Ectodermal cell (in vitro differentiated cells): ENCODE measurements at regions not wholly inside any gene's neighbourhood (a gene's known extent, or its start where the extent isn't known, plus 50 kb on each side); places are given as distances from the start of the nearest gene placed in this dataset.

Source experiments
- H3K27ac ChIP-seq: 2 replicates; pipeline ENCODE4 v1.7.0; 2013; ENCODE audit warnings: mild to moderate bottlenecking, low read depth, low read length; ENCODE audit not compliant: insufficient read depth, poor library complexity, severe bottlenecking
- H3K27me3 ChIP-seq: 2 replicates; pipeline ENCODE4 v1.7.0; 2013; ENCODE audit warnings: mild to moderate bottlenecking, low read length; ENCODE audit not compliant: insufficient read depth, control insufficient read depth, poor library complexity, severe bottlenecking
- H3K36me3 ChIP-seq: one replicate; pipeline ENCODE4 v1.7.0; 2013; ENCODE audit warnings: low read length; ENCODE audit not compliant: control insufficient read depth, insufficient read depth
- H3K4me1 ChIP-seq: one replicate; pipeline ENCODE4 v1.7.0; 2013; ENCODE audit warnings: low read length; ENCODE audit not compliant: control insufficient read depth, insufficient read depth
- H3K4me3 ChIP-seq: 2 replicates; pipeline ENCODE4 v1.7.0; 2013; ENCODE audit warnings: low read depth, low read length, control low read depth; ENCODE audit not compliant: insufficient read depth
- H3K9me3 ChIP-seq: 2 replicates; pipeline ENCODE4 v1.7.0; 2013; ENCODE audit warnings: mild to moderate bottlenecking, low read length, moderate library complexity; ENCODE audit not compliant: control insufficient read depth
- WGBS, 2 experiments: methylation state at CpG; one replicate each; pipeline ENCODE4 v1.1.7; 2013; ENCODE audit warnings: missing lambda C conversion rate in 2 of 2; 5-methylcytosine and 5-hydroxymethylcytosine counted together

DNA sequence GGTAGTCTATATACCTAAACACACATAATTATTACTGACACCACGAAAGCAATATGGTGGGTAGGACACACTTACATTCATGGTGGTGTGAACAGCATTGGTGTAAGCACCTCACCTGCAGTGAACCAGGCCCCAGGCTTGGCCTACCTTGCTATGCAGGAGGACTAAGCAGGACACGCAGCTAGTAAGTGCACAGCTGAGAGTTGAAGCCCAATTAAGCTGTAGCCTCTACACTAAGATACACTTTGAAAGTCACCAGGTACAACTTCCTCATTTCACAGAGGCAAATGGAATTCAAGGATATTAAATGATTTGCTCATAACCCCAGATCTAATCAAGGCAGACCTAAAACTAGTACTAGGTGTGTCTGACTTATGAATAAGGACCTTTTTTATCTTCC lies 145.8 kb upstream of the PAPPA start:
- Histone ChIP-seq H3K4me3 (no peak overlapping the region), H3K27ac (no peak overlapping the region), H3K9me3 (no peaks in the 10 kb centered on the region), H3K4me1 (no peaks in the 10 kb centered on the region), H3K36me3 (no peaks in the 10 kb centered on the region), H3K27me3 (no peaks in the 10 kb centered on the region)
- WGBS, 2 experiments, result 90 to 92% methylated on average over 2 of the region's 2 CpGs

DNA sequence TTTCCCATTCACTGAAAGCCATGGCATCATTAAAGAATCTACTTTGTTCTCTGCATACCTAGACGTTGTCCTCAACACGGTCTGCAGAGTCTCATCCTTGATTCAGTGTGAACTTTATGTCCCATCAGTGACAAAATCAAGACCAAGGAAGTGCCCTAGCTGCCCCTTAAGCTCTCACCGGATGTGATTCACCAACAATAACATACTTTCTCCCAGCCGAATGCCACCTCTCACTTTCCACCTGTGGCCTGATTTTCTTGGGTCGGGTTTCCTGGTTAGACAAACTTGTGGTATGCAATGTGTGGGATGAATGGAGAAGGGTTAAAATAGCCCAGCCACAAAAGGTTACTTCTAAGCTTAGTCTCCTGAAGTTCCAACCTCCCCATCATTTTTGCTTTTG lies 145.3 kb upstream of the PAPPA start:
- H3K9me3 ChIP-seq, result no peaks in the 10 kb centered on the region
- 87 to 92% methylated on average over 4 to 5 of the region's 5 CpGs for WGBS, 2 experiments
- H3K4me3 ChIP-seq, result no peak overlapping the region
- H3K27ac ChIP-seq, result no peak overlapping the region
- H3K36me3 ChIP-seq, result no peaks in the 10 kb centered on the region
- H3K4me1 ChIP-seq, result no peaks in the 10 kb centered on the region
- no peaks in the 10 kb centered on the region for H3K27me3 ChIP-seq

DNA sequence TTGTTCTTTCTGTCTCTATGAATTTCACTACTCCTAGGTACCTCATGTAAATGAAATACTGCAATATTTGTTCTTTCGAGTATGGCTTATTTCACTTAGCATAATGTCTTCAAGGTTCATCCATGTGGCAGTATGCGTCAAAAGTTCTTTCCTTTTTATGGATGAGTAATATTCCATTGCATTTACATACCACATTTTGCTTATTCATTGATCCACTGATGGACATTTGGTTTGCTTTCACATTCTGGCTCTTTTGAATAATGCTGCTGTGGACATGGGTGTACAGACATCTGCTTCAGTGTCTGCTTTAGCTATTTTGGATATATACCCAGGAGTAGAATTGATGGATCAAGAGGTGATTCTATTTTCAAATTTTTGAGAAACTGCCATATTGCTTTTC lies 144.2 kb upstream of the PAPPA start:
- Histone ChIP-seq H3K9me3 (no peaks in the 10 kb centered on the region), H3K36me3 (no peaks in the 10 kb centered on the region), H3K27me3 (no peaks in the 10 kb centered on the region), H3K4me3 (no peak overlapping the region), H3K4me1 (no peaks in the 10 kb centered on the region), H3K27ac (no peak overlapping the region)
- WGBS, 2 experiments, result 100% methylated on average over 2 of the region's 2 CpGs

DNA sequence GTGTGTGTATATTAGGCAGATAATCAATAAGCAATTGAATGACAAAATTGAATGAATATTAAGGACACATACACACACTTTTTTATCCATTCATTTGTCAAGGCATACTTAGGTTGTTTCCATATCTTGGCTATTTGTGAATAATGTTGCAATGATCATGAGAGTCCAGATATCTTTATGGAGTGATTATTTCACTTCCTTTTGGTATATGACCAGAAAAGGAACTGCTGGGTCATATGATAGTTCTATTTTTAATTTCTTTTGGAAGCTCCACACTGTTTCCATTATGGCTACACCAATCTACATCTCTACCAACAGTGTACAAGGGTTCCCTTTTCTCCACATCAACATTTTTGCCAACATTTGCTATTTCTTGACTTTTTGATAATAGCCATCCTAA lies 137.7 kb upstream of the PAPPA start:
- Histone ChIP-seq H3K36me3 (no peaks in the 10 kb centered on the region), H3K27me3 (no peaks in the 10 kb centered on the region), H3K27ac (no peak overlapping the region), H3K4me3 (no peak overlapping the region), H3K9me3 (no peaks in the 10 kb centered on the region), H3K4me1 (no peaks in the 10 kb centered on the region)

DNA sequence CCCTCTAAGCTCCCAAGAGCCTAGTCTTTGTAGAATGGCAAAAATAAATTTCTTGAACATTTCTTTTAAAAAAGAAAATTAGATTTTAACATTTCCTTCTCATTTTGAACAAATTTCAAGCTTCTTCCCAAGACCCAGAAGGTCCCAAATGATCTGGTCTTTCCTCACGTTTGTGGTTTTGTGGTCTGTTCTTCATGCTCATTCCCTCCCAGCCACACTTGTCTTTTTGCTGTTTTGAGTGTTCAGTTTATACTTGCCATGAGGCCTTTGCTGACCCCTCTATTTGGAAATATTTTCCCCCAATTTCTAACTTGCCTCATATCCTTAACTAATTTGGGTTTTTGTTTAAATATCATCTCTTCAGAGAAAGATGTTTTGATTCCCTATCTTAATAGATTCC lies 133.4 kb upstream of the PAPPA start:
- H3K4me1 ChIP-seq, result no peaks in the 10 kb centered on the region
- H3K4me3 ChIP-seq, result no peak overlapping the region
- no peaks in the 10 kb centered on the region for H3K36me3 ChIP-seq
- no peak overlapping the region for H3K27ac ChIP-seq
- H3K9me3 ChIP-seq, result no peaks in the 10 kb centered on the region
- no peaks in the 10 kb centered on the region for H3K27me3 ChIP-seq
- 88 to 100% methylated on average over 1 of the region's 1 CpG for WGBS, 2 experiments

DNA sequence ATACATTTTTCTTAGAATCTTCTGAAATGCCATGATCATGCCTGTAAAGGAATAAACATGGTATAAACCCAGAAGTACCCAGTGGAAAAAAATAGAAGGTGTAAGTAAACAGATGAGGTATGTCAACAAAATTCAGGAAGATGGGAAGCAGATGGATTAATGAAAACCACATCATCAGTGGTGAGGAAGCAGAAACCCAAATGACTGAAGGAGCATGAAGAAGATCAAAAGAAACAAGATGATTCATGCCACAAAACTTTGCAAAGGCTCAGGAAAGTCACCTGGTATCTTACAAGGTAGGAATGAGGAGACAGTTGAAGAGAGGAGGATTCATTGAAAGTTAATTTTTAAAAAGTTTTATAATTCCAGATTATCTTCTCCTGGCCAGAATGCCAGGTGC lies 132.8 kb upstream of the PAPPA start:
- Histone ChIP-seq H3K36me3 (no peaks in the 10 kb centered on the region), H3K27ac (no peak overlapping the region), H3K9me3 (no peaks in the 10 kb centered on the region), H3K27me3 (no peaks in the 10 kb centered on the region), H3K4me3 (no peak overlapping the region), H3K4me1 (no peaks in the 10 kb centered on the region)

DNA sequence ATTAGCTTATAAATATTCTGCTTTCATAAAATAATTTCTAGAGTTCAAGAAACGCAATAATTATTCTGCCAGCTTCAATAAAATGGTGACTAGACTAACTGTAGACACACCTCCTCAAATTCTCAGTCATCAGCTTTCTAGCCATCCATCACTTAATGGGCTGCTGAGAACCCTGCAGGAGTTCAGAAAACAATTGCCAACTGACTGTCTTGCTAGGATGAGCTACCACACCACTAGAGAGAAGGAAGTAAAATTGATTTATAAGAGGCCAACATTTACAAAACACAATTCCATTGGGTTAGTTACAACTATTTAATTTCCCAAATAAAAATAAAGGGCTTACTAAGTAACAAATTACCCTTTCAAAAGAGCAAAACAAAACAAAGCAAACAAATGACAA lies 126.5 kb upstream of the PAPPA start:
- H3K27me3 ChIP-seq, result no peaks in the 10 kb centered on the region
- H3K4me1 ChIP-seq, result no peaks in the 10 kb centered on the region
- no peaks in the 10 kb centered on the region for H3K9me3 ChIP-seq
- no peak overlapping the region for H3K27ac ChIP-seq
- 80 to 85% methylated on average over 1 of the region's 1 CpG for WGBS, 2 experiments
- no peak overlapping the region for H3K4me3 ChIP-seq
- H3K36me3 ChIP-seq, result no peaks in the 10 kb centered on the region

DNA sequence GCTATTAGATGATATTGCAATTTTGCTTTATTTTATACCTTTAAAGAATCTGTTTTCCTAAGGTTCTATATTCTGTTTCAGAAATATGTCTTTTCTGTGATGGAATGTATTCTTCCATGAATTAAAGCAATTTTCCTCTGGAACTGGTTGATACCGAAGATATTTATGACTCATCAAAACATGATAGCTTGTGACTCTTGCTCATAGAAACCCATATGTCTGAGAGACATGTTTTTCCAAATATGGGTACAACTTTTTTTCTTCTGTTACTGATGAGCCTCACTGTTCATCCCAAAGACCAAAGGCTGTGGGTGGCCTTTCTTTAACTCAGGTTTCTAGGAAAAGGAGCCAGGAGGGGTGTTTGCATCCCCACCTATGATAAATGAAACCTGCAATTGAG lies 126.1 kb upstream of the PAPPA start:
- Histone ChIP-seq H3K4me3 (no peak overlapping the region), H3K9me3 (no peaks in the 10 kb centered on the region), H3K27ac (no peak overlapping the region)

DNA sequence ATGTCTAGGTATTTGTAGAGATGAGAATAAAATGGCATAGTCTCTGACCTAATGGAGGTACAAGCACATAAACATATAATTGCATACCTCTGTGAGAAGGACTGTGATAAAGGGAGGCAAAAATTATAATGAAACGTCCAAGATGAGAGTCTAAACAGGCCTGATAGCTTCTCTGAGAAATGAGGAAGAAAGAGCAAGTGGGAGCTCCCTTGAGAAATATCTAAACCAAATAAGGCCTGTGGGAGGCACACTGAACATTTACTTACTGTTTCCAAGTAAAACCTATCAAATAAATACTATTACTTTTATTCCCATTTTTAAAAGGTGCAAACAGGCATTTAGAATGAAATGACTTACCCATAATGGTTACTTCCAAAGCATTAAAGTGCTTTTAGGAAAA lies 125.6 kb upstream of the PAPPA start:
- no peak overlapping the region for H3K4me3 ChIP-seq
- no peaks in the 10 kb centered on the region for H3K4me1 ChIP-seq
- 85 to 86% methylated on average over 1 of the region's 1 CpG for WGBS, 2 experiments

More for the DNA sequence above, 126.1 kb upstream of the PAPPA start:
- H3K4me1 ChIP-seq, result no peaks in the 10 kb centered on the region
- H3K36me3 ChIP-seq, result no peaks in the 10 kb centered on the region
- 82 to 93% methylated on average over 1 of the region's 1 CpG for WGBS, 2 experiments
- no peaks in the 10 kb centered on the region for H3K27me3 ChIP-seq

DNA sequence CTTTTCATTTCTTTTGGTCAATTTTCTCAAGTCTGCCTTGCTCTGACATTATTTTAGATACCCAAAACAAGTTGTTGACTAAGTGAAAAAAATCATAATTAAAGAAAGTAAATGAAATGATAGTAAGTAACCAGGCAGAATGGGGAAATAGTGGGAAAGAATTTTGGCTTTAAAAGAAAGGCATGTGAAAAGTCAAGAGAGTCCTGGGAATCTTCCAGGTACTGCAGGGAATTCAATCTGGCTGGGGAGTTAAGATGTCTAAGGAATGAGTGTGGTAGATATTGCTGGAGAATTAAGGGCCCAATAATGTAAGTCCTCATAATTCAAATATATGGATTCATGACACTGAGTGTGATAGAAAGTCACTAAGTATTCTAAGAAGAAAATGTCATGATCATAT lies 123.1 kb upstream of the PAPPA start:
- Histone ChIP-seq H3K36me3 (no peaks in the 10 kb centered on the region), H3K27me3 (no peaks in the 10 kb centered on the region), H3K4me3 (no peak overlapping the region), H3K4me1 (no peaks in the 10 kb centered on the region), H3K9me3 (no peaks in the 10 kb centered on the region), H3K27ac (no peak overlapping the region)

More for the DNA sequence above, 125.6 kb upstream of the PAPPA start:
- no peaks in the 10 kb centered on the region for H3K9me3 ChIP-seq
- H3K36me3 ChIP-seq, result no peaks in the 10 kb centered on the region
- no peaks in the 10 kb centered on the region for H3K27me3 ChIP-seq
- H3K27ac ChIP-seq, result no peak overlapping the region

DNA sequence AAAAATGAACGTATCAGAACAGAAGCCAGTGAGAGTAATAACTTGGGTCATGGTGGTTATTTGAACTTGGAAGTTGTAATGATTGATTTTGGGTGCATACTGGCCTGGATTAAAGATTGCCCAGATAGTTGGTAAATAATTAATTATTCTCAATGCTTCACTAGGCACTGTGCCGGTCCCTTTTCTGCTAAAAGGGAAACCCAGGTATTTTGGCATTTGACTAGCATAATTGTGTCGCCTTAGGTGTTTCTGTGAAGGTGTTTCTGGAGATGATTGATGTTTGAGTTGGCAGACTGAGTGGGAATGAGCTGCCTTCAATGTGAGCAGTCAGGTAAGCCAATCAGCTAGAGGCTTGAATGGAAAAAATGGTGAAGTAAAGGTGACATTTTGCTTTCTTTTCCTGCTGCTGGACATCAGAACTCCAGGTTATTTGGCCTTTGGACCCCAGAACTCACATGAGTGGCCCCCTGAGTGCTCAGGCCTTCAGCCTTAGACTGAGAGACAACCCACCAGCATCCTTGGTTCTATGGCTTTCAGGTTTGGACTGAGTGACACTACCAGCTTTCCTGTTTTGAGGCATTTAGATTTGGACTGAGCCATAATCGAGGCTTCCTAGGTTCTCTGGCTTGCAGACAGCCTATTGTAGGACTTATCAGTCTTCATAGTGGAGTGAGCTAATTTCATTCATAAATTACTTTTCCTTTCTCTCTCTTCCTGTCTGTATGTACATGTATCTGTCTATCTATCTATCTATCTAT lies 120.7 kb upstream of the PAPPA start:
- Histone ChIP-seq H3K4me3 (no peak overlapping the region), H3K4me1 (no peaks in the 10 kb centered on the region), H3K36me3 (no peaks in the 10 kb centered on the region), H3K27me3 (no peaks in the 10 kb centered on the region), H3K9me3 (no peaks in the 10 kb centered on the region), H3K27ac (no peak overlapping the region)
- WGBS, 2 experiments, result 95 to 96% methylated on average over 4 of the region's 4 CpGs
